Stimulated activated CD4-positive, alpha-beta T cell treated with anti-CD3 and anti-CD28 coated beads, Interleukin-2, amount 100 ng/mL, for 24 hours (primary cell): ENCODE measurements at regions not wholly inside any gene's neighbourhood (a gene's known extent, or its start where the extent isn't known, plus 50 kb on each side); places are given as distances from the start of the nearest gene placed in this dataset.

Experiments
- DNase-seq, 2 donors: peaks; one replicate each; pipeline ENCODE4 v3.0.0-alpha.2; 2020

GRCh38 chr7:85475476-85475875, 288.6 kb upstream of the SEMA3D start:
- no peak for DNase-seq

- no peak for DNase-seq
These were observed 288.2 kb upstream of the SEMA3D start for GRCh38 chr7:85475071-85475470.

GRCh38 chr7:85474234-85474633, 287.4 kb upstream of the SEMA3D start:
- DNase-seq: no peak

DNA sequence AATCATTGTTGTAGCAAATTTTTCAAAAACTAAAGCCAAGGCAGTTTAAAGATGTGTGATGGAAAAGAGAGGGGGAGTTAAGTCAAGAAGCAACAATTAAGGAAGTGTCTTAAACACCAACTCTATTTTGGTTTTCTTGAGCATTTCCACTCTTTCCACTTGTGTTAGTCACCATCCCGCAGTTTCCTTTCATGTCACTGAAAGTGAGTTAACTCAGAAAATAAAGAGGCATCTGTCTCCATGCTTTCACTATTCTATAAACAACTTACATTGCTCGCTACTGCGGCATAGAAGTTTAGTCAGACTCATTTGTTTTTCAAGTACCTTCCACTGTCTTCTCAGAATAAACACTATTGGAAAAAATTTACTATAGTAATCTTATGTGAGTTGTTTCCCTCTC, 284.9 kb upstream of the SEMA3D start:
- DNase-seq: no peak

DNA sequence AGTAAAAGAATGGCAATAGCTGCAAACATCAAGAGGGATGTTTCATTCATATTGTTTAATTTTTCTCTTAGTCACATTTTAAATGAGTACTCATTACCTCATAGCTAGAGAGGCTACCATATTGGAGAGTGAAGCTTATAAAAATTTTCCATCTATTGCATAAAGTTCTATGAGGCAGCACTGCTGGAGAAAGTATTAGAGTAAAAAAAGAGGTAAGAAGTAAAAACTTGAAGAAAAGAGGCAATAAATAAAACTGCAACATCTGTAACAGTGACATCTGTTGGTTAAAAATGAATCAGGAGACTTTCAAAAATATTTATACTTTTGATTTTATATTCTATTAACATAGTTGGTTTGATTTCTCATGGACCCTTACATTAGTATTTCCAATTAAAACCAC, 284.5 kb upstream of the SEMA3D start:
- DNase-seq: no peak

DNA sequence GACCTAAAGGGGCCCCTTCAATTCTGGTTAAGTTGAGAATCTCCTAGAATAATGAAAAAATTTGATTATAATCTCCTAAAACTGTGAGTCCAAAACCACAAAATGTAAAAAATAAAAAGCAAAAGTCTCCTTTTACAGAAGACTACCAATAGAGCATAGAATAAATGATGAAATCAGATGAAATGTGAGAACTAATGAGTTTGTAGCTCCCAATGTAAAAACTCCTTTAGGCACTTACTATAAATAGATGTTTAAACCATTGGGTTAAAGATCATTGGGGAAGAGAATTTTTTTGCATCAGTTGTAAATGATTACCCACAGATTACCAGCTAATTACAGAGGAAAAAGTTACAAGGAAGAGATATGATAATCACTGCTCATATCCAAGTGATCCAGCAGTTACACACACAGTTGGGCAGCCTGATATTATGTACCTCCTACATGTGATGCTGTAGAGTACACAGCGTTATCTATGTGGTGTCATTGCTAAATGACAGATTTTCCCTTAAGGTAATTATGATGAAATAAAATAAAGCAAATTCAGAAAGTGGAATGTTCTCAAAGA, 282.7 kb upstream of the SEMA3D start:
- no peak for DNase-seq

GRCh38 chr7:85464042-85464651, 277.3 kb upstream of the SEMA3D start:
- DNase-seq: no peak

DNA sequence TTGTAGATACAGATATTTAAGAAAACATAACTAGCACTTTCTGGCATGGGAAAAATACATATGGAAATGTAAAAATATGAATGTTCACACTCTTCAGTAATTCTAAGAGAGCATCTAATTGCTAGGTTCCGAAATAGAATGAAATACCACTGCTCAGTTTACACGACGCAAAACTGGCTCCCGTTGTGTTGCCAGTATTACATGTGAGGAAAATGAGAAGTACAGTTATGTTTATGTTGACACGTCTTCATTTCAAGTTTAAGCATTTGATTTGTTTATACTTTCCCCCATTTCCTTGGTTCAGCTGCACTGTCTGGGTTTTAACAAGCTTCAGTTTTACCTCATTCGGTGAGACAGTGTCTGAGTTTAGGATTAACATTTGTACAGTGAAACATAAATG, 275.8 kb upstream of the SEMA3D start:
- DNase-seq: no peak

GRCh38 chr7:85457911-85458310, 271.1 kb upstream of the SEMA3D start:
- no peak for DNase-seq

DNA sequence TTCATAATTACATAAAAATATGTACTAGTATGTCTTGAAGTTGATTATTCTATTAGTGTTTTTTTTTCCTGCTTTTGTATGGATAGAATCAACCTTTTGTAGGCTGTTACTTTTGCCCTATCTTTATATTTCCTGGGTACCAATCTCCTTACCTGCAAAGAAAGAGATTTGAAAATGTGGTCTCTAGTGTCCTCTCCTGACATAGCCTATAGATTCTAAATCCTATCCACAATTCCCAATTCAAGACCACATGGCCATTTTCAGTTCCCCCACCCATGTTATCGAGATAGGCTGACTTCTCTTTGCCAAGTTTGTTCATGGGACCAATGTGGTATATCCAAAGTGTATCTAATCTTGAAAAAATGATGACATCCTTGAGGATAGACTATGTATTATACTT, 269.4 kb upstream of the SEMA3D start:
- no peak for DNase-seq

- no peak for DNase-seq
These were observed 268.0 kb upstream of the SEMA3D start for GRCh38 chr7:85454904-85455303.

DNA sequence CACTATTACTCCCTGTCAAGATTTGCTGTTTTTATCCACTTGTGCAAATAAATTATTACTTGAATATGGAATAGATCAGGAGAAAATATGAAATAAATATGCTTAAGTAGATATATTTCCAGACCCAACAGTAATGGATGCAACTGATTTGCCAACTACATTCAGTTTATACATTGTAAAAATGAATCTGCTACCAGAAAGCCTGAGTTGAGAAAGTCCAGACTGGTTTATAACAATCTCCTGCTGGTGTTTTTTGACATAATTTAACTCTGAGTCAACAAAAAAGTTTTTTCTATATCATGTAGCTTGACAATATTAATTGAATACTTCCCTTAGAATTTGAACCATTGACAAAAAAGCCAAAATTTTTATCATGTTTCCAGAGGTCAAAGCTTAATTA, 265.8 kb upstream of the SEMA3D start:
- no peak for DNase-seq

DNA sequence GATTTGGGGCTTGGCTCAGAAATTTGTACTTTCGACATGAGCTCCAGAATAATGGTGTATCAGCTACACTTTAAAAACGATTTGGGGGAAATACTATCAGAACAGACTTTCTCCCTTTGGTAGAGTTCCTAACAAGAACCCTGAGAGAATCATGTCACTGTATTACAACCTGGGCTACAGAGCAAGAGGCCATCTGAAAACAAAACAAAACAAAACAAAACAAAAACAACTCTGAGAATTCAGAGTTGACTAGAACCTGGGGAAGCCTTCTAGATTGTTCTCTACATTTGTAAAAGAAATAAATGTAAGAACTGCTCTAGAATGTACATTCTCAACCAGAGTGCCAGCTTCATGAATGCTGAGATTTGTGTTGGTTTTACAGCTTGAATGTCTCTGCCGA, 262.6 kb upstream of the SEMA3D start:
- no peak for DNase-seq

DNA sequence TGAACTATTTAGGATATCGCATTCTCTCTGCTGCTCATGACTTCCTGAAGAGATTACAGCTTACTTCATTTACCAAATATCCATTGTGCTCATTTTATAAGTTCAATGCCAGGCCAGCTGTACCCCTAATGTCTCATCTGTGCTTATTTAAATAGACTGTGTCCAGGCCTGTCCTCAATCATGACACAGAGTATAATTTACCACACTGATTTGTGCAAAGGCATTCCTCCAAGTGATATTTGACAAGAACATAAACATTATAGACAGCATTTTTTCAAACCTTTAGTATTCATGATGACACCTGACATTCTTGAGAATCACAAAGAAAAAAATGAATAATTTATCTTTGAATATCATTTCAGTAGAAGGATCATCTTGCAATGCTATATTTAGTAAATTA, 260.1 kb upstream of the SEMA3D start:
- no peak for DNase-seq

- DNase-seq: no peak
These were observed 239.7 kb upstream of the SEMA3D start for GRCh38 chr7:85426487-85426960.

DNA sequence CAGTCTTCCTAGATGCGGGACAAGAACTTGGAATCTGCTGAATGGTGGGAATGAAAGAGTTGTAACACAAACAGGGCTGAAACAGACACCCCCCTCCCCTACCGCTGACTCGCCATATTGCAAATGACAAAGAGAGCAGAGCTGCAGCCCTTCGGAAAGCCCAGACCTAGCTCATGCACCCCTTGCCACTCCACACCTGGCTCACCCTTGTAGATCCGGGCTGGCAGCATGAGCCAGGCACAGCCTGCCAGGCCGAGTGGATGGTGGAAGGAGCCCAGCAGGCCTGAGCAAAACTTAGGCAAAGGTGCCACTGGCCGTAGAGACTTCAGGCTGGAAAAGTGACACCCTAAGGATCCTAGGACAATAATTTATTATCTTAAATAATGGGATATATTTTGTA, 237.4 kb upstream of the SEMA3D start:
- no peak for DNase-seq

GRCh38 chr7:85423209-85423895, 236.5 kb upstream of the SEMA3D start:
- no peak for DNase-seq

GRCh38 chr7:85415743-85416142, 228.9 kb upstream of the SEMA3D start:
- no peak for DNase-seq

DNA sequence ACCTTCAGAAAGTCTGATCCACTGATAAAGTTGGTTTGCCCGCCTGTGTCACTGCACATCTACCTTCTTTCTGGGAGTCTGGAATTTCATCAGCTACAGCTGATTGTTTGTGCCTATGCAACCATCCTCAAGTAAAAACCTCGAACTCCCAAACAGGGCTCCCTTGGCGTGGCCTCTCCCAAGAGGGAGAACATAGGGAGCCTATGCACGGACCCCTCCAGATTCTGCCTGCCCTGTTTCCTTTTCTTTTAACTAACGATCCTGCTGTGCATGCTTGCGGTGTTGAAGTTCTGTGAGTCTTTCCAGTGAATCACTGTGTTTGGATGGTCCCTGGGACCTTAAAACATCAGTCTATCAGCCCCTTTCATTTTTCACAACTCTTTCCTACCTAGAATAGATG, 226.9 kb upstream of the SEMA3D start:
- DNase-seq: no peak

- DNase-seq: no peak
These were observed 226.1 kb upstream of the SEMA3D start for GRCh38 chr7:85412912-85413311.

GRCh38 chr7:85407391-85407790, 220.5 kb upstream of the SEMA3D start:
- no peak for DNase-seq

DNA sequence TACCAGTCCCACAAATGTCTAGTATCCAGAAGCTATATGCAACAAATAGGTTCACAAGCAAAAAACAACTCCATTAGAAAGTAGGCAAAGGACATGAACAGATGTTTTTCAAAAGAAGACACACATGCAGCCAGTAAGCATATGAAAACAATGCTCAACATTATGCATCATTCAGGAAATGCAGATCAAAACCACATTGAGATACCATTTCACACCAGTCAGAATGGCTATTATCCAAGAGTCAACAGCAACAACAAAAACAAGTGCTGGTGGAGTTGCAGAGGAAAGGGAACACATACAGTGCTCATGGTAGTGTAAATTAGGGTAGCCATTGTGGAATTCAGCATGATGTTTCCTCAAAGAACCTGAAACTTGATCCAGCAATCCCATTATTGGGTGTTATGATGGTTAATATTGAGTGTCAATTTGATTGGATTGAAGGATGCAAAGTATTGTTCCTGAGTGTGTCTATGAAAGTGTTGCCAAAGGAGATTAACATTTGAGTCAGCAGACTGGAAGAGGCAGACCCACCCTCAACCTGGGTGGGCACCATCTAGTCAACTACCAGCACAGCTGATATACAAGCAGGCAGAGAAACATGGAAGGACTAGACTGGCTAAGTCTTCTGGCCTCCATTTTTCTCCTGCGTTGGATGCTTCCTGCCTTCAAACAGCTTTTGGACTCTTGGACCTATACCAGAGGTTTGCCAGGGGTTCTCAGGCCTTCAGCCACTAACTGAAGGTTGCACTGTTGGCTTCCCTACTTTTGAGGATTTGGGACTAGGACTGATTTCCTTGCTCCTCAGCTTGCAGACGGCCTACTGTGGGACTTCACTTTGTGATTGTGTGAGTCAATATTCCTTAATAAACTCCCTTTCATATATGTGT, 218.4 kb upstream of the SEMA3D start:
- DNase-seq: no peak

DNA sequence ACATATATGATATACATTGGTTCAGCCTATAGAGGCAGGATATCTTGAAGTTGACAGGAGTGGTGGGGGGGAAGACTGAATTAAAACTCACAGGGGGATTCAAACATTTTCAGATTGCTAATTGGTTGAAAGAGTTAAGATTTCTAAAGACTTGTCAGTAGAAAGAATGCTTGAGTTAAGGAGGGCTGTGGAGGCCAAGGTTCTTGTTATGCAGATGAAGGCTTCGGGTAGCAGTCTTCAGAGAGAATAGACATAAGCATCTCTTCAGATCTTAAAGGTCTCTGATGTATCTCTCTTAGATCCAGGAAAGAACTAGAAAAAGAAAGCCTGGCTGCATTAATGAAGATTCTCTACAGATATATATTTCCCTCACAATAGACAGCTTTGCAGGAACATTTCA, 209.8 kb upstream of the SEMA3D start:
- no peak for DNase-seq

DNA sequence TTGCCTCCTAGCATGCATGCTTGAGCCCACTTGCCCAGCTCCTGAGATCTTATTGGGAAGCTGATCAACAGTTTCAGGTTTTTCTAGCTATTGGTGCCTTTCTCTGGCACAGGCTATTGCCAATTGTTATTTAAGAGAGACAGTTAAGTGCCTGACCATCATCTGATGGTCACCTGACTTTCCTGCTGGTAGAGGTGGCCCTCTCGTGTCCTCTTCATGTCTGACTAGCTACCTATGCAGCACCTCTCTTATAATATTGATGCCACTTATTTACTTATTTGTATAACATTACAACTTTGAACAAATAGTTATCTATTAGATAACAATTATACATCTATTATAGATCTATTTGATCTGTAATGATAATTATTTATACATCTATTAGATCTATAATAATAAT, 205.9 kb upstream of the SEMA3D start:
- DNase-seq: no peak
